BLaER1 (cell line): ENCODE measurements at regions not wholly inside any gene's neighbourhood (a gene's known extent, or its start where the extent isn't known, plus 50 kb on each side); places are given as distances from the start of the nearest gene placed in this dataset.

Experiments
- H3K27ac ChIP-seq: shearing (Covaris generic); formaldehyde crosslinking; 2 replicates; pipeline ENCODE4 v1.8.1; 2022
- H3K27me3 ChIP-seq: shearing (Covaris generic); formaldehyde crosslinking; 2 replicates; pipeline ENCODE4 v1.8.1; 2022
- H3K36me3 ChIP-seq: shearing (Covaris generic); formaldehyde crosslinking; 2 replicates; pipeline ENCODE4 v1.8.1; 2022
- H3K4me1 ChIP-seq: shearing (Covaris generic); formaldehyde crosslinking; 2 replicates; pipeline ENCODE4 v1.8.1; 2022
- H3K4me2 ChIP-seq: shearing (Covaris generic); formaldehyde crosslinking; 2 replicates; pipeline ENCODE4 v1.8.1; 2022
- H3K4me3 ChIP-seq: shearing (Covaris generic); formaldehyde crosslinking; 2 replicates; pipeline ENCODE4 v1.8.1; 2022
- H3K9ac ChIP-seq: shearing (Covaris generic); formaldehyde crosslinking; 2 replicates; pipeline ENCODE4 v1.8.1; 2022
- H3K9me3 ChIP-seq: shearing (Covaris generic); formaldehyde crosslinking; 2 replicates; pipeline ENCODE4 v1.8.1; 2022
- H4K20me1 ChIP-seq: shearing (Covaris generic); formaldehyde crosslinking; 2 replicates; pipeline ENCODE4 v1.8.1; 2022
- Cebpa-rat ChIP-seq: shearing (Covaris generic); IDR thresholded peaks from 2 replicates; pipeline ENCODE4 v1.8.1; 2022

DNA sequence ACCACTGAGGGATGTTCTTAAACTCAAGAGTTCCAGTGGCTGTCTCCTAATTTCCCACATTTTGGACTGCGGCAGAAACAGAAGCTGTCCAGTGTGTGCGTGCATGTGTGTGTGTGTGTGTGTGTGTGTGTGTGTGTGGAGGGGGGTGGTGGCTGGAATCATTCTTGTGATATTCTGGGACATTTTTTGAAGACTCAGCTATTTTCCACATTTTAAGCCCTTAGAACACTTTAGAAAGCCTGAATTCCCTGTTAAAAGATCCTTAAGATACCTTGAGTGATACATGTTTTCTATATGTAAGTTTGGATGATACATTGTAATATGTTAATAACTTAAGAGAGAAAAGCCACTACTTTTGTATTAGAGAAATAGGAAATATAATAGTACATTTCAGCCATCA lies 636.4 kb downstream of the PLPP3 start:
- H3K4me2 ChIP-seq, result no peak overlapping the region
- no peaks in the 10 kb centered on the region for H3K27me3 ChIP-seq
- no peaks in the 10 kb centered on the region for H4K20me1 ChIP-seq
- no peak overlapping the region for H3K4me3 ChIP-seq
- no peak for TF ChIP-seq Cebpa-rat
- H3K9me3 ChIP-seq, result peaks cover 5% of the 10 kb centered on the region; the same call in 1 of the 2 replicates
- H3K9ac ChIP-seq, result no peak overlapping the region
- no peaks in the 10 kb centered on the region for H3K36me3 ChIP-seq
- no peaks in the 10 kb centered on the region for H3K4me1 ChIP-seq
- H3K27ac ChIP-seq, result no peak overlapping the region

DNA sequence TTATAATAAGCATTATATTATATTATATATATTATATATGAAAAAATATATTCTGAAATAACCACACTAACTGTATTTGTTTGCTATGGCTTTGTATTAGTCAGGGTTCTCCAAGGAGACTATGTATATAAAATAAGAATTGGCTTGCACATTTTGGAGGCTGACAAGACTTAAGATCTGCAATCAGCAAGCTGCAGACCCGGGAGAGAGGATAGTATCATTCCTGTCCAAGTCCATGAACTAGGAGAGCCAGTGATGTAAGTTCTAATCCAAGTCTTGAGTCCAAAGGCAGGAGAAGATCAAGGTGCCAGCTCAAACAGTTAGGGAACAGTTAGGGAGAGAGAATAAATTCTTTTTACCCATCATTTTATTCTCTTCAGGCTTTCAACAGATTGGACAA lies 639.5 kb downstream of the PLPP3 start:
- H3K4me3 ChIP-seq, result no peak overlapping the region
- no peaks in the 10 kb centered on the region for H3K27me3 ChIP-seq
- H3K27ac ChIP-seq, result no peak overlapping the region

DNA sequence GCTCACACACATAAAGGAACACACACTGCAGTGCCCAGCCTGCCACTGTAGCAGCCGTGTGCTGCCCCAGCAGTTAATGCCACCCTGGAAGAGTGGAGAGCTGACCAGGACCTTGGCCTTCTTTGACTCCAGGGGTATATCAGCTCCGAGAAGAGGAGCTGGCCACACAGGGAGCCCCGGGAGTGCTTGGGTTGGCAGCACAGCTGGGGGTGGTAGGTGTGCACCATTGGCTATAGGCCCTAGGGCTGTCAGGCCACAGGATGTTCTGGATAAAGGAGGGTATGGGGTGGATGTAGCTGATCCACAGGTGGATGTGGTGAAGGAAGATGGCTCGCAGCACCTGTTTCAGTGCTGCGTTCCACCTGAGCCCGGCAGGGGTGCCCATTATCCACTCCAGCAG lies 640.5 kb downstream of the PLPP3 start:
- no peak for TF ChIP-seq Cebpa-rat
- H4K20me1 ChIP-seq, result no peaks in the 10 kb centered on the region
- H3K36me3 ChIP-seq, result no peaks in the 10 kb centered on the region
- no peaks in the 10 kb centered on the region for H3K27me3 ChIP-seq
- no peak overlapping the region for H3K27ac ChIP-seq
- no peak overlapping the region for H3K4me3 ChIP-seq
- no peaks in the 10 kb centered on the region for H3K4me1 ChIP-seq
- peaks cover 5% of the 10 kb centered on the region; the same call in 1 of the 2 replicates for H3K9me3 ChIP-seq
- no peak overlapping the region for H3K4me2 ChIP-seq
- H3K9ac ChIP-seq, result no peak overlapping the region

More for the DNA sequence above, 639.5 kb downstream of the PLPP3 start:
- H3K9me3 ChIP-seq, result peaks cover 5% of the 10 kb centered on the region; the same call in 1 of the 2 replicates
- no peaks in the 10 kb centered on the region for H3K36me3 ChIP-seq
- H3K9ac ChIP-seq, result no peak overlapping the region
- no peak for TF ChIP-seq Cebpa-rat
- no peaks in the 10 kb centered on the region for H4K20me1 ChIP-seq
- no peak overlapping the region for H3K4me2 ChIP-seq
- no peaks in the 10 kb centered on the region for H3K4me1 ChIP-seq

DNA sequence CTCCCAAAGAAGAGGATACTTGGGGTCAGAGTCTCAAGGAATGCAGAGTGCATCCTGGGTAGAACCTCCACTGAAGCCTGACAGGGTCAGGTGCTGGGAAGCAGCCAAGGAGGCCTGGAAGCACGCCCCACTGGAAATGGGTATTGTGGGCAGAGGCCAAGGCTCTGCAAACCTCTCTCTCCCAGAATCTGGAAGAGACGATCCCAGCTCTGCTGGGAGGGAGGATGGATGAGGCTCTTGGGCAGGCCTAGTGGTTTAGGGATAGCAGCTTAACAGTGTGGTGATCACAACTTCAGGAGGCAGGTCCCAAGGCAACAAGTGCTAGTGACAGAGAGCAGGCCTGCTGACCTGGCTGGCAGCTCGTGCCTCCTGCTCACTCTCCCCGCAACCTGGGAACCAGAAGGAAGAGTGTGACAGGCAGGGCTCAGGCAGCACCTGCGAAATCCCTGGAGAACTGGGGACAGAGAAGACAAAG lies 641.0 kb downstream of the PLPP3 start:
- Histone ChIP-seq H3K4me2 (no peak overlapping the region), H3K36me3 (no peaks in the 10 kb centered on the region), H3K4me3 (no peak overlapping the region), H3K9me3 (peaks cover 5% of the 10 kb centered on the region; the same call in 1 of the 2 replicates), H3K4me1 (no peaks in the 10 kb centered on the region), H3K27me3 (no peaks in the 10 kb centered on the region), H4K20me1 (no peaks in the 10 kb centered on the region), H3K27ac (no peak overlapping the region), H3K9ac (no peak overlapping the region)
- no peak for TF ChIP-seq Cebpa-rat

DNA sequence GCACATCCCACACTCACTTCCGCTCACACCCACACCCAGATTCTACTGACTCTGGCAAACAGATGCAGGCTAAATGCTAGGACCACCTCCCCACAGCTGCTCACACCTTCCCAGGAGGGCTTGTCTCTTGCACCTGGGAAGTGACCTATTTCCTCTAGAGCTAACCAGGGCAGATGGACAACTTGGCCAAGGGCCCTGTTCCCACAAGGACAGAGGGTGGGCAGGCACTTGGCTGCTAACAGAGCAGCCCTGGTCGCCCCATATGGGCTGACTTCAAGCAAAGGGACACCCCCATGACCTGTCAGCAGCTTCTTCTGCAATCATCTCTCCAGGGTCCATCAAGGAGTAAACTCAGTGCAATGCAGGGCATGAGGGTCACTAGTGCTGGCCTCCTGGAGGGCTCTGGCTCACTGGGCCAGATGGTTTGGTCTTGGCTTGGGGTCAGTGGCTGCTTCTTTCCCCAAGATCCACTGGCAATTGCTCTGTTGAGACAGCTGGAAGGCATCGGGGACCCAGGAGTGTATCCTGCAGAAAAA lies 641.5 kb downstream of the PLPP3 start:
- Histone ChIP-seq H3K9ac (no peak overlapping the region), H3K9me3 (peaks cover 4% of the 10 kb centered on the region; the same call in 1 of the 2 replicates), H3K27me3 (no peaks in the 10 kb centered on the region), H4K20me1 (no peaks in the 10 kb centered on the region), H3K36me3 (no peaks in the 10 kb centered on the region), H3K4me2 (no peak overlapping the region), H3K4me1 (no peaks in the 10 kb centered on the region), H3K27ac (no peak overlapping the region), H3K4me3 (no peak overlapping the region)
- TF ChIP-seq Cebpa-rat, result no peak

DNA sequence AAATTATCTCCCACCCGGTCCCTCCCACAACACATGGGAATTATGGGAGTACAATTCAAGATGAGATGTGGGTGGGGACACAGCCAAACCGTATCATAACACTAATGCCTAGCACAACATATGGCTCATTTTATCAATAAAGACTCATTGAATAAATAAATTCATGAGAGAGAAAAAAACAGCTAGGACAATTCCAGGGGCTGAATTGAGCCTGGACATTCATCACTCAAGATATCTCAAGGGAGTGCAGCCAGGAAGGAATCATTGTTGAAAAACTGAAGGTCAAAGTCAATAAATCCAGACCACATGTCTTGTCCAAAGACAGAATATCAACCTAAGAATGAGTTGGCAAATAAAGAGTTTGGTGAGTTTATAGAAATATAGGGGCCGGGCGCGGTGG lies 644.1 kb downstream of the PLPP3 start:
- H3K9me3 ChIP-seq, result no peaks in the 10 kb centered on the region
- no peak overlapping the region for H3K4me2 ChIP-seq
- no peak overlapping the region for H3K27ac ChIP-seq
- no peak overlapping the region for H3K4me3 ChIP-seq
- H3K36me3 ChIP-seq, result no peaks in the 10 kb centered on the region
- H4K20me1 ChIP-seq, result no peaks in the 10 kb centered on the region
- no peak for TF ChIP-seq Cebpa-rat
- H3K4me1 ChIP-seq, result no peaks in the 10 kb centered on the region
- H3K9ac ChIP-seq, result no peak overlapping the region
- no peaks in the 10 kb centered on the region for H3K27me3 ChIP-seq

DNA sequence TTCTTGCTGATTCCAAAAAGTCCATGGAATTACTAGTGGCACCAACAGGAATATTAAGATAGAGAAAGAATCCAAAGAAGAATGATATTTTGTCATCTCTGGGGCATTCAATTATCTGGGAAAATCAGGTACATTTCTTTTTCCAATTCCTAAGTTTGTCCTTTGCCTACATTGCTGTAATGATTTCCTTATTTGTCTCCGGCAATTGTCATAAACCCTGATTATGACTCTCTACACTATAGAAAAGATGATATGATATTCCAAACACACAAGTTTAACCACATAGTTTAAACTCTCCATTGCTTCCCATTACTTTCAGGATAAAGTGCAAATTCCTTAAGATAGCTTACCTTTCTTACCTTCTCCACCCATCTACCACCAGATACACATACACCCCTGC lies 647.0 kb downstream of the PLPP3 start:
- no peak overlapping the region for H3K9ac ChIP-seq
- no peak overlapping the region for H3K4me3 ChIP-seq
- no peak overlapping the region for H3K4me2 ChIP-seq
- H3K27me3 ChIP-seq, result no peaks in the 10 kb centered on the region
- no peak for TF ChIP-seq Cebpa-rat
- no peaks in the 10 kb centered on the region for H3K4me1 ChIP-seq
- no peak overlapping the region for H3K27ac ChIP-seq
- H3K9me3 ChIP-seq, result no peaks in the 10 kb centered on the region
- H4K20me1 ChIP-seq, result no peaks in the 10 kb centered on the region
- no peaks in the 10 kb centered on the region for H3K36me3 ChIP-seq

DNA sequence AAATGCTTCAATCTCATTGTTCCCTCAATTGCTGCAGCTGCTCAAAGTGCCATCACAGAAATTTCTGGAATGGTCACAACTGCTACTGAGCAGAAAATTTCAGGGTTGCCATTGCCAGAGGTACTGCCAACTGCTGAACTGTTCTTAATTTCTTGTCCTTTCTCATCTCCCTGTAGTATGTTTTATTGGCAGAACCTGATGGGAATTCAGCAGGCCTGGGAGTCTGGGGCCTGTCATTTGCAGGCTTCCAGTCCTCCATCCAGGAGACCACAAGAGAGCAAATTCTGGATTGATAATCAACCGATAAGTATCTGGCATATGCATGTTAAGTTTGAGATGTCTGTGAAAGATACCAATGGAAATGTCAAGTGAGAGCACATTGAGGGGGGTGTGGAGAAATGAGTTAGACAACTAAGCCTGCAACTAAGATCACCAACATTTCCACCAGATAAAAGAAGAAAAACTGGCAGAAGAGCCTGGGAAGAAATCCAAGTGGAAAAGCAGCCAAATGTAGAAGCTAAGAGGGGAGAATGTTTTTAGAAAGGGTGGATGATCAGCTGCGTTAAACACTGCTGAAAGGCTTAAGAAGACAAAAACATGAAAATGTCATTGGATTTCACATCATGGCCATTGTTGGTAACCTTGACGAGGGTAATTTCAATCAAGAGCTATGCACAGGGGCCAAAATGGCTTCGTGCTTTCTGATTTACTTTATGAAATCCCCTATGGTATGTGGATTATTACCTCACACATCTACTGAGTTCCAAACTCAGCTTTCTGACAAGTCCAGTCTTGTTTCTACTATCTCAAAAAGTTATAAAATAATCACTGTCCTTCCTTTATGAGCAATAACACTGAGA lies 648.1 kb downstream of the PLPP3 start:
- H3K27me3 ChIP-seq, result no peaks in the 10 kb centered on the region
- no peak overlapping the region for H3K9ac ChIP-seq
- H3K9me3 ChIP-seq, result no peaks in the 10 kb centered on the region
- no peak for TF ChIP-seq Cebpa-rat
- H3K4me3 ChIP-seq, result no peak overlapping the region
- no peaks in the 10 kb centered on the region for H3K4me1 ChIP-seq
- no peaks in the 10 kb centered on the region for H3K36me3 ChIP-seq
- H4K20me1 ChIP-seq, result no peaks in the 10 kb centered on the region
- no peak overlapping the region for H3K27ac ChIP-seq
- no peak overlapping the region for H3K4me2 ChIP-seq

DNA sequence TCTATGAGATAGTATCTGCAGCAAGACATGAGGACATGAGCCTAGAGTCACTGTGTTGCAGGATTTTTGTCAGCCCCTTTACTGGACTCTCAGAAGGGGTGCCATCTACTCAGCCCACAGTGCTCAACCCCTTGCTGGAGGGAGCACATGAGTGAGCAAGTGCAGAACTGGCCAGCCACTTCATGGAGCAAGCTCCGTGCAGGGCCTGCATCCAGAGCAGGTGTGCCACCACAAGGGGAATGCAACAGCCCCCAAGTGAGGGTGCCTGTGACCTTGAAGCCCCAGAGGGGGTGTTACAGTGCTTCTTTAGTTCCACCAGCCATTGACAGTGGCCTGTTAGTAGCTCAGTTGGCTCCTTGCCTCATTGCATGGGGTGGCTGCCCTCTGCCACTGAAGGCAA lies 649.7 kb downstream of the PLPP3 start:
- Histone ChIP-seq H3K4me1 (no peaks in the 10 kb centered on the region), H3K9me3 (no peaks in the 10 kb centered on the region), H3K4me2 (no peak overlapping the region), H3K27ac (no peak overlapping the region), H3K27me3 (no peaks in the 10 kb centered on the region), H4K20me1 (no peaks in the 10 kb centered on the region), H3K4me3 (no peak overlapping the region), H3K9ac (no peak overlapping the region), H3K36me3 (no peaks in the 10 kb centered on the region)
- no peak for TF ChIP-seq Cebpa-rat

DNA sequence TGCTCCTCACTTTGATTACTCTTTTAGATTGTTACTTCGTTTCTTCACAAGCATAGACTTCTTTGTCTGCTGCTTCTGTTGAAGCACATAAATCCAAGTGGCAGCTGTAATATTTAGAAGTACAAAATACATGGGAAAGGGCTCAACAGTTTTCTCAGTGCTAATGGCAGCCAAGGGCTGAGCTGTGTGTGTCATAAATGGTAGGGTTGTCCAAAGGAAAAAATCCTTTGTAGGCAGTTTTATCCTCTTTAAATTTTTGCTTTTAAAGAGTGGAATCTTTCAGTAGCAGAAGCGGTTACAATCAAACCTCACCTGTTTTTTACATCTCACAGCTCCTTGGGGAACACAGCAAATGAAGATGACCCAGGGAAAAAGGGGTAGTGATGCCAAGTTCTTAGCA lies 650.8 kb downstream of the PLPP3 start:
- no peak overlapping the region for H3K4me2 ChIP-seq
- no peak for TF ChIP-seq Cebpa-rat
- no peaks in the 10 kb centered on the region for H3K9me3 ChIP-seq
- H3K36me3 ChIP-seq, result no peaks in the 10 kb centered on the region
- no peaks in the 10 kb centered on the region for H3K4me1 ChIP-seq
- no peak overlapping the region for H3K27ac ChIP-seq
- H4K20me1 ChIP-seq, result no peaks in the 10 kb centered on the region
- no peak overlapping the region for H3K9ac ChIP-seq
- no peaks in the 10 kb centered on the region for H3K27me3 ChIP-seq
- no peak overlapping the region for H3K4me3 ChIP-seq
